B cell (primary cell): ENCODE measurements at regions not wholly inside any gene's neighbourhood (a gene's known extent, or its start where the extent isn't known, plus 50 kb on each side); places are given as distances from the start of the nearest gene placed in this dataset.

Experiments
- EZH2 ChIP-seq: IDR thresholded peaks from 2 replicates; pipeline ENCODE4 v1.6.1; 2012; ENCODE audit warnings: borderline replicate concordance, low read depth, mild to moderate bottlenecking, moderate library complexity, low read length; ENCODE audit not compliant: insufficient read depth, poor library complexity, severe bottlenecking
- TF ChIP-seq, protein P1 (sequence below): fragments of 200-600 bp; IDR thresholded peaks from one replicate; pipeline ENCODE4 v1.8.0; 2022; ENCODE audit warnings: antibody characterized with exemption, mild to moderate bottlenecking

DNA sequence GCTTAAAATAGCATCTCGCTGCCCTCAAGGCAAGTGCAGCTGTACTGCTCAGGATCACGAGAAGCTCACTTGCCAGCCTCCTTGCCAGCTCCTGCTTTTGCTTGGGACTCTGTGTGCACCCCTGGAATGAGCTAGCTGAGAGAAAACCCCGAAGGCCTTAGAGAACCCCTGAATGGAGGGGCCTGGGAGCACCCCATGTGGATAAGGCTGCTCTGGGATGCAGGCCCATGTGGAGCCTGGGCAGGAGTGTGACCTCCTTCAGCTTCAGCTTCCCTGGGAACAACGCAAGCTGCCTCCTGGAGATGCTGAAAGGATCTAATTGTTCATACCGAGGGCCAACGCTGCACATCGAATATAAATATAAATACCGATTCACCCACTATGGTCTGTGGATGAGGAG is 109.2 kb downstream of the HSPH1 start:
- TF ChIP-seq, protein P1, sequence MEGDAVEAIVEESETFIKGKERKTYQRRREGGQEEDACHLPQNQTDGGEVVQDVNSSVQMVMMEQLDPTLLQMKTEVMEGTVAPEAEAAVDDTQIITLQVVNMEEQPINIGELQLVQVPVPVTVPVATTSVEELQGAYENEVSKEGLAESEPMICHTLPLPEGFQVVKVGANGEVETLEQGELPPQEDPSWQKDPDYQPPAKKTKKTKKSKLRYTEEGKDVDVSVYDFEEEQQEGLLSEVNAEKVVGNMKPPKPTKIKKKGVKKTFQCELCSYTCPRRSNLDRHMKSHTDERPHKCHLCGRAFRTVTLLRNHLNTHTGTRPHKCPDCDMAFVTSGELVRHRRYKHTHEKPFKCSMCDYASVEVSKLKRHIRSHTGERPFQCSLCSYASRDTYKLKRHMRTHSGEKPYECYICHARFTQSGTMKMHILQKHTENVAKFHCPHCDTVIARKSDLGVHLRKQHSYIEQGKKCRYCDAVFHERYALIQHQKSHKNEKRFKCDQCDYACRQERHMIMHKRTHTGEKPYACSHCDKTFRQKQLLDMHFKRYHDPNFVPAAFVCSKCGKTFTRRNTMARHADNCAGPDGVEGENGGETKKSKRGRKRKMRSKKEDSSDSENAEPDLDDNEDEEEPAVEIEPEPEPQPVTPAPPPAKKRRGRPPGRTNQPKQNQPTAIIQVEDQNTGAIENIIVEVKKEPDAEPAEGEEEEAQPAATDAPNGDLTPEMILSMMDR, result no peak
- TF ChIP-seq EZH2, result no peak
